Type B pancreatic cell (in vitro differentiated cells): ENCODE measurements at regions not wholly inside any gene's neighbourhood (a gene's known extent, or its start where the extent isn't known, plus 50 kb on each side); places are given as distances from the start of the nearest gene placed in this dataset.

Experiments used
- DNase-seq: peaks from one replicate; pipeline ENCODE4 v3.0.0; 2021; ENCODE audit warnings: mixed read lengths; ENCODE audit not compliant: unreplicated experiment; ENCODE audit errors: extremely low spot score
- H3K27ac Mint-ChIP-seq: 2 replicates; pipeline ENCODE4 v1.8.0; 2021; ENCODE audit warnings: mild to moderate bottlenecking, mixed read lengths
- H3K27me3 Mint-ChIP-seq: 2 replicates; pipeline ENCODE4 v1.8.0; 2021; ENCODE audit warnings: mixed read lengths
- H3K36me3 Mint-ChIP-seq: 2 replicates; pipeline ENCODE4 v1.8.0; 2021; ENCODE audit warnings: mixed read lengths
- H3K4me1 Mint-ChIP-seq: one replicate; pipeline ENCODE4 v1.8.0; 2021; ENCODE audit warnings: mixed read lengths; ENCODE audit not compliant: unreplicated experiment
- H3K4me3 Mint-ChIP-seq: 2 replicates; pipeline ENCODE4 v1.8.0; 2021; ENCODE audit warnings: mild to moderate bottlenecking, mixed read lengths
- H3K9me3 Mint-ChIP-seq: 2 replicates; pipeline ENCODE4 v1.8.0; 2021; ENCODE audit warnings: mixed read lengths
- CTCF ChIP-seq: fragments of 200-600 bp; sonication (generic); conservative IDR thresholded peaks from 2 replicates; pipeline ENCODE4 v1.5.0; 2021; ENCODE audit warnings: antibody characterized with exemption, mild to moderate bottlenecking

- no peaks in the 10 kb centered on the region for H3K27me3 Mint-ChIP-seq
- no peak for TF ChIP-seq CTCF
- no peaks in the 10 kb centered on the region for H3K4me1 Mint-ChIP-seq
- DNase-seq, result no peak
- no peaks in the 10 kb centered on the region for H3K36me3 Mint-ChIP-seq
- no peaks in the 10 kb centered on the region for H3K9me3 Mint-ChIP-seq
- no peak overlapping the region for H3K27ac Mint-ChIP-seq
- H3K4me3 Mint-ChIP-seq, result no peak overlapping the region
Measured at GRCh38 chr10:65751218-65751617, 1174.6 kb upstream of the LRRTM3 start.

DNA sequence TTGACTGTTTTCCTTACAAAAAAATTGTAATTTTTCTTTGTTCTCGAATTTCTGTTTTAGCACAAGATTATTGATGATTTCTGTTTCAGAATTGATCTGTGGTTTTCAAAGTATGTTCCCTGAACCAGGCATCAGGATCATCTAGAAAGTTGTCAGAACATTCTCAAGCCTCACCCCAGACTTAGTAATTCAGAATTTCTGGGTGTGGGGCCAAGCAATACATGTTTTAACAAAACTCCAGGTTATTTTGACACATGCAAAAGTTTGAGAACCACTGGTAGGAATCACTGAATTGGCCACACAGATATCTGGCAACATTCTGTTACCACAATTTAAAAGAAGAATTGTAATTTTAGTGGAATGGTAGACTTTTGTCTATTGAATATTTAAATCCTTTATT is 1173.9 kb upstream of the LRRTM3 start:
- H3K27me3 Mint-ChIP-seq, result no peaks in the 10 kb centered on the region
- H3K36me3 Mint-ChIP-seq, result no peaks in the 10 kb centered on the region
- H3K9me3 Mint-ChIP-seq, result no peaks in the 10 kb centered on the region
- no peak overlapping the region for H3K27ac Mint-ChIP-seq
- no peak overlapping the region for H3K4me3 Mint-ChIP-seq
- H3K4me1 Mint-ChIP-seq, result no peaks in the 10 kb centered on the region
- DNase-seq, result no peak
- TF ChIP-seq CTCF, result no peak

- TF ChIP-seq CTCF, result no peak
- Mint-ChIP-seq H3K4me1 (no peaks in the 10 kb centered on the region), H3K27me3 (no peaks in the 10 kb centered on the region), H3K27ac (no peak overlapping the region), H3K9me3 (no peaks in the 10 kb centered on the region), H3K36me3 (no peaks in the 10 kb centered on the region), H3K4me3 (no peak overlapping the region)
- no peak for DNase-seq
Measured at GRCh38 chr10:65753532-65753931, 1172.3 kb upstream of the LRRTM3 start.

DNA sequence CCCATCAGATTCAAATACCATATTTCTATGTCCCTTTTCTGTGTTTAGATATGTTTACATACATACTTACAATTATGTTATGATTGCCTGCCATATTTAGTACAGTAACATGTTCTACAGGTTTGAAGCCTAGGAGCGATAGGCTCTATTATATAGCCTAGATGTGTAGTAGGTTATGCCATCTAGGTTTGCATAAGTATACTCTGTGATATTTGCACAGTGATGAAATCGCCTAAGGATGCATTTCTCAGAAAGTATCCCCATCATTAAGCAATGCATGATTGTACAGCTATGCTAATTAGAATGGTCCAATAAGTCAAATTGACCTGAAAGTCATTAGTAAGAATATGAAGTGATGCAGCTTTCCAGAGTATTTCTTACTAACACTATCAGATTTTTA is 1171.7 kb upstream of the LRRTM3 start:
- DNase-seq, result no peak
- H3K9me3 Mint-ChIP-seq, result no peaks in the 10 kb centered on the region
- no peak overlapping the region for H3K27ac Mint-ChIP-seq
- no peaks in the 10 kb centered on the region for H3K36me3 Mint-ChIP-seq
- H3K27me3 Mint-ChIP-seq, result no peaks in the 10 kb centered on the region
- H3K4me3 Mint-ChIP-seq, result no peak overlapping the region
- no peaks in the 10 kb centered on the region for H3K4me1 Mint-ChIP-seq
- TF ChIP-seq CTCF, result no peak

- no peak for DNase-seq
- Mint-ChIP-seq H3K27me3 (no peaks in the 10 kb centered on the region), H3K36me3 (no peaks in the 10 kb centered on the region), H3K9me3 (no peaks in the 10 kb centered on the region), H3K4me1 (no peaks in the 10 kb centered on the region), H3K27ac (no peak overlapping the region), H3K4me3 (no peak overlapping the region)
- no peak for TF ChIP-seq CTCF
Measured at GRCh38 chr10:65762311-65762710, 1163.5 kb upstream of the LRRTM3 start.

- no peak overlapping the region for H3K27ac Mint-ChIP-seq
- H3K36me3 Mint-ChIP-seq, result no peaks in the 10 kb centered on the region
- no peak for TF ChIP-seq CTCF
- no peaks in the 10 kb centered on the region for H3K27me3 Mint-ChIP-seq
- H3K4me1 Mint-ChIP-seq, result no peaks in the 10 kb centered on the region
- no peak for DNase-seq
- no peak overlapping the region for H3K4me3 Mint-ChIP-seq
- H3K9me3 Mint-ChIP-seq, result no peaks in the 10 kb centered on the region
Measured at GRCh38 chr10:65765006-65765541, 1160.8 kb upstream of the LRRTM3 start.
